ENCODE measurements at regions not wholly inside any gene's neighbourhood (a gene's known extent, or its start where the extent isn't known, plus 50 kb on each side); places are given as distances from the start of the nearest gene placed in this dataset.

DNA sequence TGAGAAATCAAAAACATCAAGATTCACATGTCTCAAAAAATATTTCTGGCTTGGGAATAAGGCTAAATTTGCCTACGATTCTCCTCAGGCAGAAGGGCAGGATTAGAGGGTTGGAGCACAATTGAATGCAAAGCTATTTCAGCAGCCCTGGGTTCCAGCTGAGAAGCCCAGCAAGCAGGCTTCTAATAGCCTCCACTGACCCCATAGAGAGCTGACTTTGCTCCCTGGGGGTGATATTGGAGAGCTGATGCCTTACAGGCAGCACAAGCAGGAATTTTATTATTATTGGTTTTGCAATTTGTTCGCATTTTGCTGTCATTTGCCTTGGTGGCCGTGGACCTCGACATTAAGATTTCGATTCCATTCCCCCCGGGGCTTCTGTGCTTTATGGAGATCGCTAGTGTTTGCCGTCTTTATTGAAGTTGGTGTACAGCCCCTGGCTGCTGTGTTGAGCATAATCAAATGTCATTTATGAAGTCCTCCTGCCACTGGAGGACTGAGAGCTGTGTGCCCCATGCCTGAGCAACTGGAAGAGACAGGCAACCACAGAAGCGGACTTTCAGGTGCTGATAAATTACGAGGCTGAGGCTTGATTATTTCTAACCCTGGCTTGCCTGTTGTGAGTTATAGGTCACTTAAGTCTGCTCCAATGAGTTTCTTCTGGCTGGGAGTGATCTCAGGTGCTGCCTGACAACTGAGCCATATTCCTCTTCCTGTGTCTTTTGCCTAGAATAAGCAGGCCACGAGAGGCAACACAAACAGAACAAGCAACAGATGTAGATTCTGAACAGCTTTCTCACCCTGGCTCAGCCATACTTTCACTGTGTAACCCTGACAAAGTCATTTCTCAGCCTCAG lies 518.4 kb upstream of the CAMK1G start:
- Histone ChIP-seq H3K4me3 (ENCODE audit: low read length) (no peak overlapping the region), H3K36me3 (ENCODE audit: insufficient read depth, low read length) (no peaks in the 10 kb centered on the region), H3K4me1 (ENCODE audit: insufficient read depth, low read length) (no peaks in the 10 kb centered on the region), H3K27ac (ENCODE audit: low read depth in 1 of 2, low read length in 2 of 2) (no peak overlapping the region), H3K9me3 (ENCODE audit: control insufficient read depth in 1 of 2, insufficient read depth in 1 of 2, low read length in 2 of 2) (no peaks in the 10 kb centered on the region), H3K27me3 (ENCODE audit: control insufficient read depth in 1 of 2, insufficient read depth in 2 of 2, low read length in 2 of 2) (no peaks in the 10 kb centered on the region)
- no peaks in the 10 kb centered on the region for H3K9me3 Mint-ChIP-seq
- no peaks in the 10 kb centered on the region for H3K36me3 Mint-ChIP-seq (ENCODE audit: low read depth)
- H3K27ac Mint-ChIP-seq = no peak overlapping the region
- intact Hi-C loops (cut with DNase I, micrococcal nuclease) = no loop called here
- H3K27me3 Mint-ChIP-seq = peaks cover 6% of the 10 kb centered on the region
- no peak for ATAC-seq (ENCODE audit: poor library complexity)
- DNase-seq = no peak
- H3K4me1 Mint-ChIP-seq (ENCODE audit: low read depth) = no peaks in the 10 kb centered on the region
- no peak overlapping the region for H3K4me3 Mint-ChIP-seq
- ChIA-PET POLR2A (no interaction called here), CTCF (no interaction called here)
- TF ChIP-seq, protein P1, sequence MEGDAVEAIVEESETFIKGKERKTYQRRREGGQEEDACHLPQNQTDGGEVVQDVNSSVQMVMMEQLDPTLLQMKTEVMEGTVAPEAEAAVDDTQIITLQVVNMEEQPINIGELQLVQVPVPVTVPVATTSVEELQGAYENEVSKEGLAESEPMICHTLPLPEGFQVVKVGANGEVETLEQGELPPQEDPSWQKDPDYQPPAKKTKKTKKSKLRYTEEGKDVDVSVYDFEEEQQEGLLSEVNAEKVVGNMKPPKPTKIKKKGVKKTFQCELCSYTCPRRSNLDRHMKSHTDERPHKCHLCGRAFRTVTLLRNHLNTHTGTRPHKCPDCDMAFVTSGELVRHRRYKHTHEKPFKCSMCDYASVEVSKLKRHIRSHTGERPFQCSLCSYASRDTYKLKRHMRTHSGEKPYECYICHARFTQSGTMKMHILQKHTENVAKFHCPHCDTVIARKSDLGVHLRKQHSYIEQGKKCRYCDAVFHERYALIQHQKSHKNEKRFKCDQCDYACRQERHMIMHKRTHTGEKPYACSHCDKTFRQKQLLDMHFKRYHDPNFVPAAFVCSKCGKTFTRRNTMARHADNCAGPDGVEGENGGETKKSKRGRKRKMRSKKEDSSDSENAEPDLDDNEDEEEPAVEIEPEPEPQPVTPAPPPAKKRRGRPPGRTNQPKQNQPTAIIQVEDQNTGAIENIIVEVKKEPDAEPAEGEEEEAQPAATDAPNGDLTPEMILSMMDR (IDR thresholded peaks at IDR 0.05) = no peak

DNA sequence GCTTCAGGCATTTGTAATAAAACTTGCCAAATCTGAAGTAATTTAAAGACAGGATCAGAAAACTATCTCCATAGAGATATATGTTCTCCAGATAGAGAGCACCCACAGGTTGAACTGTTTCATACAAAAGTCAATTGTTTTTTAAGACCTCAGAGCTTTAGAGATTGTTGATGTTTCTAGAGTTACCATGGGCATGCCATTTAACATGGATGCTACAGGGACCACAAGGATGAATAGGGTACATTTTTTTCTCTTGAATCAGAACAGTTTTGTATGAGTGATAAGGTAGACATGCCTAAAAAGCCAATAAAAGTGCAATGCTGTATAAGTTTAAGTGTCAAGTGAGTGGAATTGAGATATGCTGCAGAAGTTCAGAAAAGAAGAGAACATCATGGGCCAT lies 511.0 kb upstream of the CAMK1G start:
- no peak overlapping the region for H3K27ac Mint-ChIP-seq
- H3K36me3 ChIP-seq (ENCODE audit: insufficient read depth, low read length) = no peaks in the 10 kb centered on the region
- H3K36me3 Mint-ChIP-seq (ENCODE audit: low read depth) = no peaks in the 10 kb centered on the region
- H3K4me1 ChIP-seq (ENCODE audit: insufficient read depth, low read length) = no peaks in the 10 kb centered on the region
- H3K9me3 Mint-ChIP-seq = no peaks in the 10 kb centered on the region
- DNase-seq = no peak
- H3K4me1 Mint-ChIP-seq (ENCODE audit: low read depth) = no peaks in the 10 kb centered on the region
- peaks cover 6% of the 10 kb centered on the region for H3K27me3 Mint-ChIP-seq
- TF ChIP-seq, protein P1 (IDR thresholded peaks at IDR 0.05) = no peak
- intact Hi-C loops (cut with DNase I, micrococcal nuclease) = no loop called here
- ChIA-PET POLR2A (no interaction called here), CTCF (no interaction called here)
- H3K4me3 Mint-ChIP-seq = no peak overlapping the region
- no peak overlapping the region for H3K27ac ChIP-seq (ENCODE audit: low read depth in 1 of 2, low read length in 2 of 2)
- H3K9me3 ChIP-seq (ENCODE audit: control insufficient read depth in 1 of 2, insufficient read depth in 1 of 2, low read length in 2 of 2) = no peaks in the 10 kb centered on the region
- no peak overlapping the region for H3K4me3 ChIP-seq (ENCODE audit: low read length)
- H3K27me3 ChIP-seq (ENCODE audit: control insufficient read depth in 1 of 2, insufficient read depth in 2 of 2, low read length in 2 of 2) = no peaks in the 10 kb centered on the region
- ATAC-seq (ENCODE audit: poor library complexity) = no peak

DNA sequence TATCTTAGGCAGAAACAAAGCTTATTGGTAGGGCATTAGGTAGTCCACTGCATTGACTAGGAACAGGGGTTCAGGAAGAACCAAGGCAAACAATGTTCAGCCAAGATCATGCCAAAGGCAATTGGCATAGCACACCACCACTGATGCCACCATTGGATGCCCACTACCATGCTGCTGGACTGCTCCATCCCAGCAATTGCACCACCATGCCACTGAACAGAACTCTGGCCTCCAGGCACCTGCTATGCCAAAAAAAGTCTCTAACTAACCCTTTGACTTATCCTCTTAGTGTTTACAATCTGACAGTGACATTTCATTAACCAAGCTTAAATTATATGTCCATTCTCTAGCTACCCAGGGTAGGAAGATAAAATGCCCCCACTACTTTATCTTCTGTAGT lies 509.6 kb upstream of the CAMK1G start:
- ChIA-PET POLR2A (no interaction called here), CTCF (no interaction called here)
- no peak overlapping the region for H3K27ac Mint-ChIP-seq
- no peak overlapping the region for H3K27ac ChIP-seq (ENCODE audit: low read depth in 1 of 2, low read length in 2 of 2)
- H3K4me3 Mint-ChIP-seq = no peak overlapping the region
- H3K4me1 ChIP-seq (ENCODE audit: insufficient read depth, low read length) = no peaks in the 10 kb centered on the region
- no peak for DNase-seq
- no peak overlapping the region for H3K4me3 ChIP-seq (ENCODE audit: low read length)
- H3K4me1 Mint-ChIP-seq (ENCODE audit: low read depth) = no peaks in the 10 kb centered on the region
- no peaks in the 10 kb centered on the region for H3K9me3 ChIP-seq (ENCODE audit: control insufficient read depth in 1 of 2, insufficient read depth in 1 of 2, low read length in 2 of 2)
- H3K27me3 Mint-ChIP-seq = peaks cover 4% of the 10 kb centered on the region
- intact Hi-C loops (cut with DNase I, micrococcal nuclease) = no loop called here
- H3K36me3 ChIP-seq (ENCODE audit: insufficient read depth, low read length) = no peaks in the 10 kb centered on the region
- H3K36me3 Mint-ChIP-seq (ENCODE audit: low read depth) = no peaks in the 10 kb centered on the region
- no peaks in the 10 kb centered on the region for H3K27me3 ChIP-seq (ENCODE audit: control insufficient read depth in 1 of 2, insufficient read depth in 2 of 2, low read length in 2 of 2)
- TF ChIP-seq, protein P1 (IDR thresholded peaks at IDR 0.05) = no peak
- no peak for ATAC-seq (ENCODE audit: poor library complexity)
- no peaks in the 10 kb centered on the region for H3K9me3 Mint-ChIP-seq
